ENCODE measurements at regions not wholly inside any gene's neighbourhood (a gene's known extent, or its start where the extent isn't known, plus 50 kb on each side); places are given as distances from the start of the nearest gene placed in this dataset.

DNA sequence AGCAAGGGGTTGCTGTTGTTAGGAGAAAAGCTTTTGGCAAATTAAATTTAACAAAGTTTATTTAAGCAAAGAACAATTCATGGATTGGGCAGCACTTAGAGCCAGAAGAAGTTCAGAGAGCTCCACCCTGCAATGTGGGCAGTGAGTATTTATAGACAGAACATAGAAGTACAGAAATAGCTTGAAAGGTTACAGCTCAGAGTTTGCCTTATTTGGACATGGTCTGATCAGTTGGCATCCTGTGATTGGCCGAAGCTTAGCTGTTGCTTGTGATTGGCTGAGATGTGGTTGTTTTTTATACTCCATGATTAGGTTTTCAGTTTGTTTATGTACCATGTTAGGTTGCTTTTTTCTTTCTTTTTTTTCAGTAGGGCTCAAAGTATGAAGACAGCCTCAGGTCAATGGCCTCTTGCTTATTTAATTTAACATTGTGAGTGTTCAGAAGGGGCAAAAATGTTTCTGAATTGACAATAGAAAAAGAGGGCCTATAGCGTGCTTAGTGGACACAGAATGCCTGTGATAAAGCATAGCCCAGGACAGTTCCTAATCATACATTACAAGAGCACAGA lies 293.8 kb downstream of the IGSF11 start:
- H3K4me3 ChIP-seq (ENCODE audit: low read depth, low read length) = no peak overlapping the region
- in situ Hi-C loops (cut with HindIII; ENCODE audit: low sequenced_read_pairs) = no loop called here
- TF ChIP-seq, protein P1, sequence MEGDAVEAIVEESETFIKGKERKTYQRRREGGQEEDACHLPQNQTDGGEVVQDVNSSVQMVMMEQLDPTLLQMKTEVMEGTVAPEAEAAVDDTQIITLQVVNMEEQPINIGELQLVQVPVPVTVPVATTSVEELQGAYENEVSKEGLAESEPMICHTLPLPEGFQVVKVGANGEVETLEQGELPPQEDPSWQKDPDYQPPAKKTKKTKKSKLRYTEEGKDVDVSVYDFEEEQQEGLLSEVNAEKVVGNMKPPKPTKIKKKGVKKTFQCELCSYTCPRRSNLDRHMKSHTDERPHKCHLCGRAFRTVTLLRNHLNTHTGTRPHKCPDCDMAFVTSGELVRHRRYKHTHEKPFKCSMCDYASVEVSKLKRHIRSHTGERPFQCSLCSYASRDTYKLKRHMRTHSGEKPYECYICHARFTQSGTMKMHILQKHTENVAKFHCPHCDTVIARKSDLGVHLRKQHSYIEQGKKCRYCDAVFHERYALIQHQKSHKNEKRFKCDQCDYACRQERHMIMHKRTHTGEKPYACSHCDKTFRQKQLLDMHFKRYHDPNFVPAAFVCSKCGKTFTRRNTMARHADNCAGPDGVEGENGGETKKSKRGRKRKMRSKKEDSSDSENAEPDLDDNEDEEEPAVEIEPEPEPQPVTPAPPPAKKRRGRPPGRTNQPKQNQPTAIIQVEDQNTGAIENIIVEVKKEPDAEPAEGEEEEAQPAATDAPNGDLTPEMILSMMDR (IDR thresholded peaks at IDR 0.05; ENCODE audit: low read depth, low read length) = no peak
- DNase-seq (ENCODE audit: low read depth, low spot score) = no peak

DNA sequence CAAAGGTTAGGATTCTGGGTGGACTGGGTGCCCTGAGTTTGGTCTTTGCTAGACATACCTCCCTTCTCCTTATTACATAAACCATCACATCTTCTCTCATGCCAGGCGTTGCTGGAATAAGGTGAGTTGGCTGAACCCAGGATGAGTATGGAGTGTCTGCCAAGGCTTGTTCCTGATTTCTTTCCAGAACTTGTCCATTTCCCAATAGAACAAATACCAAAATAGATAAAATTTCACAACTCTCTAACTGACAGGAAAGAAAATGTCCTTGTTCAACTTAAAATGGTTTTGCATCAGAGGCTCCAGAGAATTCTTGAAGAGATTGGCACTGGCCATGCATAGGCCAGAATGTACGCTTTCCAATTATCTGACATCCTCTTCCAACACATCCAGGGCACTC lies 291.9 kb downstream of the IGSF11 start:
- TF ChIP-seq, protein P1 (IDR thresholded peaks at IDR 0.05; ENCODE audit: low read depth, low read length) = no peak
- DNase-seq (ENCODE audit: low read depth, low spot score) = no peak
- H3K4me3 ChIP-seq (ENCODE audit: low read depth, low read length) = no peak overlapping the region
- in situ Hi-C loops (cut with HindIII; ENCODE audit: low sequenced_read_pairs) = no loop called here

DNA sequence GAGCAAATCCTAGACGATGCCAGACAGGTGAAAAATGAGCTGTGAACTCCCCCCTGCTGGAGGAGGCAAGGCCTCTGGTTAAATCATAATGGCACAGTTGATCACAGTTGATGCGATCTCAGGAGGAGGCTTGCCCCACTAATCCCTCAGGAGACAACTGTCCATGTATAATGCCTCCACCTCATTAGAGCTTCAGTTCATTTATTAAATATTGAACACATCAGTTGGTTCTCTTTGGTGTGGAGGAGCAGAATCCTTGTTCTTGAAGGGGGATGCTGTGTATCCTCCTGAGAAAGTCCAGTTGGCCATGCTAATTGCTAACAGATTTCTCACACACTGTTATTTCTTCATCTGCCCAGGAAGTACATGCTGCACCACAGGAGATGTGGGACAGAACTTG lies 290.5 kb downstream of the IGSF11 start:
- TF ChIP-seq, protein P1 (IDR thresholded peaks at IDR 0.05; ENCODE audit: low read depth, low read length) = no peak
- DNase-seq (ENCODE audit: low read depth, low spot score) = no peak
- no peak overlapping the region for H3K4me3 ChIP-seq (ENCODE audit: low read depth, low read length)
- in situ Hi-C loops (cut with HindIII; ENCODE audit: low sequenced_read_pairs) = no loop called here

DNA sequence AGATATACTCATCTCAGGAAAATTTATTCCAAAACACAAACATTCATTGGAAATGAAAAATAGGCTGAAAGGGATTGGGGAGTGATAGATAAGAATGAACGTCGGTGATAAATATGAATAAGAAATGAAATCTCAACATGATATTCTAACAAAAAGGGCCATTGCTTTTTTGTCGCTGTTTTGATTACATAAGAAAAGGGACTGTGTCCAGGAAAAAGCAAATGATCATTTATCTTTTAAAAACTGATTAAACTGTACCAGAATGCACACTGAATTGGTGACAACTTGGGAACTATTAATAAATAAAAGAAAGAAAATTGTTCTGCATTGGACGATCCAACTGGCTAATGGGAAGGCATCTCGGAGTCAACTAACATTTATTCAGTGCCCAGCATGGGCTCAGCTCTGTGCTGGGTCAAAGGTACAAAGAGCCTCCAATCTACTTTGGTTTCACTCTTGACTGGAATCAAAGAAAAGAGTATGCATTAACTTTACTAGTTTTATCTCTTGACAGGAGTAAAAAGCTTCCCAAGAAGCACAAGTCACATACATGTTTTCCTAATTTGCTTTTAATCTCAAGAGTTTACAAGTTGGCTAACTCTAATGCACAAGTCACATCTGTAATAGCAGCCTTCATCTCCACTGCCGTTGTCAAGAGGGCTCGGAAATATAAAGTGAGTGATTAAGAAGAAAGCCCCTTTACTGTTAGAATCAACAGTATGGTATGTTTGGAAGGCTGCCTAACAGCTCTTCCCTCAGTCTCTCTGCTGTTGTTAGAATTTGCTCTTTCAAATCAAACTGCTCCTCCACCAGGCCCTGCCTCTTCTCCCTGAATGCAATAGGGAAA lies 280.0 kb downstream of the IGSF11 start:
- in situ Hi-C loops (cut with HindIII; ENCODE audit: low sequenced_read_pairs) = no loop called here
- TF ChIP-seq, protein P1 (IDR thresholded peaks at IDR 0.05; ENCODE audit: low read depth, low read length) = no peak
- H3K4me3 ChIP-seq (ENCODE audit: low read depth, low read length) = no peak overlapping the region
- no peak for DNase-seq (ENCODE audit: low read depth, low spot score)

DNA sequence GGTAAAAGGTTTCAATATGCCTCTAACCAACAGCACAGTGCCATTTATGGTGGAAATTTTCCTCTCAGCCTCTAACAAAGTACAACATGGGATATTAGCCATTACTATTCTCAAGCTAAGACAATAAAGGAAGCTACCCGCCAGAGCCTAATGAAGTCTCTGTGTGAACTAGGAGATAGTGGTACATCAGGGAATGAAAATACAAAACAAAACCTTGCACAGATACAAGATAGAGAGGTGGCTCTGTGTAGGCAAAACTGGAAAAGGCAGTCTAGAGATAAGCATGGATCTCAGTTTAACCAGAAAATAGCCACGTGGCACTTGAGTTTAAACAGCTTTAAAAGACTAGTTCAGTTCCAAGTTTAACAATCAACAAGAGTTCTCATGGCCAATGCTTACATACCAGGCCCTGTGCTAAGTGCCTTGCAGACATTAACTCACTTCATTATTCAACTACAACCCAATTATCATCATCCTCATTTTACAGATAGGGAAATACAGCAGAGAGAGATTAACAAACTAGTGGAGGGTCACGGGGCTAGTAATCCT lies 279.3 kb downstream of the IGSF11 start:
- no peak overlapping the region for H3K4me3 ChIP-seq (ENCODE audit: low read depth, low read length)
- TF ChIP-seq, protein P1 (IDR thresholded peaks at IDR 0.05; ENCODE audit: low read depth, low read length) = no peak
- in situ Hi-C loops (cut with HindIII; ENCODE audit: low sequenced_read_pairs) = no loop called here
- no peak for DNase-seq (ENCODE audit: low read depth, low spot score)

DNA sequence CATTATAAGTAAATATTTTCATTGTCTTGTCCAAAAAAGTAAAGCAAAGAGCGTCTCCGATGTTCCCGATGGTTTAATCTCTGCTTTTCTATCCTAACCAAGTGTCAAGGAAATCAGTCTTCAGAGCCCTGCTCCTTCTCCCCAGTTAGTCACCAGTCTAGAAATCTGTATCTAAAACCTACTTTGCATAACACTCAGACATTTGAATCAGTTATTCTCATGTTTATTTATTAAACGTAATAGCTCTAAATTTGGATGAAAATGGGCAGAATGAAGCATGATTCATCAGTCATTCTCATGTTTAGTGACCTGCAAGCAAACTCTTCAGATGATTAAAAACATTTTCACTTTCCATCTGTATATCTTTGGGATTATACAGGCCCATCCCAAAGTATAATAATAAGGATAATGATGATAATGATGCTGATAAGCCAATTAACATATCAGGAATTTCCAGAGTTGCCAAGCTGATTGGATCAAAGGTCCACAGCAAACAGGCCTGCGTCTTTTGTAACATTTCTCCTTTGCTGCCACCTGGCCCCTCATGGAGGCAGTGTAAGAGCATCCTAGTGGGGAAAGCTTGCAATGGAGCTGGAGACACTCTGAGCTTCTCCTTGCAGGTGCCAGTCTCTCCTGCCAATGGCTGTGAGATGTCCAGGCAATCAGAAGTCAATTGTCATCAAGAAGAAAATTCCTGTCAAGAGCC lies 273.9 kb downstream of the IGSF11 start:
- TF ChIP-seq, protein P1 (IDR thresholded peaks at IDR 0.05; ENCODE audit: low read depth, low read length) = no peak
- in situ Hi-C loops (cut with HindIII; ENCODE audit: low sequenced_read_pairs) = no loop called here

More for the DNA sequence above, 273.9 kb downstream of the IGSF11 start:
- H3K4me3 ChIP-seq (ENCODE audit: low read depth, low read length) = no peak overlapping the region
- DNase-seq (ENCODE audit: low read depth, low spot score) = no peak

Measured in astrocyte of the spinal cord (primary cell).